Activated naive CD8-positive, alpha-beta T cell treated with anti-CD3 and anti-CD28 coated beads, Interleukin-2, amount 50 U/mL, for 16 hours (primary cell): ENCODE measurements at regions not wholly inside any gene's neighbourhood (a gene's known extent, or its start where the extent isn't known, plus 50 kb on each side); places are given as distances from the start of the nearest gene placed in this dataset.

Experiments
- DNase-seq: peaks from one replicate; pipeline ENCODE4 v3.0.0-alpha.2; 2020; ENCODE audit warnings: low read depth, low spot score

- no peak for DNase-seq
These were observed 202.3 kb upstream of the NEIL3 start for GRCh38 chr4:177107288-177107921.

GRCh38 chr4:177108708-177109107 lies 201.0 kb upstream of the NEIL3 start:
- DNase-seq: no peak

- no peak for DNase-seq
These were observed 199.9 kb upstream of the NEIL3 start for GRCh38 chr4:177109769-177110168.

- DNase-seq: no peak
These were observed 193.5 kb upstream of the NEIL3 start for GRCh38 chr4:177116161-177116560.

GRCh38 chr4:177117256-177117655 lies 192.4 kb upstream of the NEIL3 start:
- DNase-seq: no peak

- DNase-seq: no peak
These were observed 191.1 kb upstream of the NEIL3 start for GRCh38 chr4:177118596-177118995.

- DNase-seq: no peak
These were observed 190.6 kb upstream of the NEIL3 start for GRCh38 chr4:177119021-177119471.

GRCh38 chr4:177119691-177120090 lies 190.0 kb upstream of the NEIL3 start:
- DNase-seq: no peak

- DNase-seq: no peak
These were observed 185.9 kb upstream of the NEIL3 start for GRCh38 chr4:177123811-177124210.

- DNase-seq: no peak
These were observed 185.2 kb upstream of the NEIL3 start for GRCh38 chr4:177124349-177125064.

- DNase-seq: no peak
These were observed 184.0 kb upstream of the NEIL3 start for GRCh38 chr4:177125656-177126055.

- DNase-seq: no peak
These were observed 182.0 kb upstream of the NEIL3 start for GRCh38 chr4:177127658-177128057.

GRCh38 chr4:177128306-177128705 lies 181.4 kb upstream of the NEIL3 start:
- no peak for DNase-seq

GRCh38 chr4:177131736-177132135 lies 177.9 kb upstream of the NEIL3 start:
- DNase-seq: no peak

- no peak for DNase-seq
These were observed 162.0 kb upstream of the NEIL3 start for GRCh38 chr4:177147668-177148067.

- DNase-seq: no peak
These were observed 154.2 kb upstream of the NEIL3 start for GRCh38 chr4:177155454-177155853.

GRCh38 chr4:177159600-177159999 lies 150.1 kb upstream of the NEIL3 start:
- DNase-seq: no peak

- no peak for DNase-seq
These were observed 147.9 kb upstream of the NEIL3 start for GRCh38 chr4:177161781-177162180.

GRCh38 chr4:177163532-177163931 lies 146.1 kb upstream of the NEIL3 start:
- DNase-seq: no peak

GRCh38 chr4:177171588-177171987 lies 138.1 kb upstream of the NEIL3 start:
- DNase-seq: no peak

- no peak for DNase-seq
These were observed 134.2 kb upstream of the NEIL3 start for GRCh38 chr4:177175473-177175872.

GRCh38 chr4:177177541-177178081 lies 132.1 kb upstream of the NEIL3 start:
- no peak for DNase-seq

- DNase-seq: no peak
These were observed 131.4 kb upstream of the NEIL3 start for GRCh38 chr4:177178246-177178645.
